PFSK-1 (cell line): ENCODE measurements at regions not wholly inside any gene's neighbourhood (a gene's known extent, or its start where the extent isn't known, plus 50 kb on each side); places are given as distances from the start of the nearest gene placed in this dataset.

Experiments
- FOXP2 ChIP-seq: optimal IDR thresholded peaks from 2 replicates; pipeline ENCODE3; 2011; ENCODE audit warnings: borderline replicate concordance, control low read depth, inconsistent platforms; ENCODE audit not compliant: insufficient read depth; ENCODE audit errors: extremely low read length, extremely low read depth
- POLR2AphosphoS5 ChIP-seq: IDR thresholded peaks from 2 replicates; pipeline ENCODE4 v1.6.1; 2012; ENCODE audit warnings: low read depth, mild to moderate bottlenecking, control low read depth, low read length, moderate library complexity
- SIN3A ChIP-seq: IDR thresholded peaks from 2 replicates; pipeline ENCODE4 v1.6.1; 2012; ENCODE audit warnings: mild to moderate bottlenecking, low read length, moderate library complexity, borderline replicate concordance; ENCODE audit not compliant: insufficient read depth
- TAF1 ChIP-seq: IDR thresholded peaks from 2 replicates; pipeline ENCODE4 v1.6.1; 2012; ENCODE audit warnings: low read length, control low read depth, borderline replicate concordance; ENCODE audit not compliant: insufficient read depth
- TF ChIP-seq, protein P1 (sequence below), 2 experiments: IDR thresholded peaks; 2 replicates each; pipeline versions ENCODE4 v1.6.1 to v1.8.0; 2011 to 2012; ENCODE audit warnings: low read depth in 2 of 2, low read length in 2 of 2, control low read depth in 1 of 2, inconsistent platforms in 1 of 2, mild to moderate bottlenecking in 1 of 2, moderate library complexity in 1 of 2; ENCODE audit not compliant: insufficient read depth in 1 of 2

DNA sequence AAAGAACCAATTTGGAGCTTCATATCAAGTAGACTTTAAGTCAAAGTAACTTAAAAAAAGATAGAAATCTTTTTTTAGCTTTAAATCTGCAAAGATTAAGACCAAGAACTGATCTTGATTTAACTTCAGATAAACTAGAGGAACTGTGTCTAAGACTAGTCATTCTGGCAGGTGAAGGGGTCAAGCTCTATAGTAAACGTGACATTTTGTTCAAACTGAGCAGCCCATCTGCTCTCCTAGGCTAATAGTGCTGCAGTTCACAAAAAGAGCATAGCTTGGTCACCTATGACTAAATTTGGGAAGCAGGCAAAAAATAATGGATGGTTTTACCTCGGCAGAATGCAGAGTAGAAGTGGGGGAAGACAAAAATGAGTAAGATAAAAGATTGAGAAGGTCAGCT, 168.8 kb upstream of the ALCAM start:
- TF ChIP-seq POLR2AphosphoS5 (no peak), SIN3A (no peak)

DNA sequence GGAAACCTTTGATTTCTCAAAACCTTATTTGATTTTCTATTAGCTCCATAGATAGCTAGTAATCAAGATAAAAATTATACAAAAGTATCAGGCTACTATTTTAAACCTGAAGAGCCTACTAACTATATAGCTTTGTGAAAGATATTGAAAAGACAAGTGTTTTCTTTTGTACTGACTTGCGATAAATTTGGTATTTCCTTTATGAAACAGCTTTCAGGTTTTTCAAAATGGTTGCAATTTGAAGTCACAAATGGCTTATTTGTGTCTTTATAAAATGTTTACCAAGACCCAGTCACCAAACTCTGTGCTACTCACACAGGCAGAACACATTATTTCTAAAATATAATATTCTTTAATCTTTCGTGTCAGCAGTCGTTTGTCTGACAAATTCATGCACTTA, 167.5 kb upstream of the ALCAM start:
- TF ChIP-seq, protein P1, sequence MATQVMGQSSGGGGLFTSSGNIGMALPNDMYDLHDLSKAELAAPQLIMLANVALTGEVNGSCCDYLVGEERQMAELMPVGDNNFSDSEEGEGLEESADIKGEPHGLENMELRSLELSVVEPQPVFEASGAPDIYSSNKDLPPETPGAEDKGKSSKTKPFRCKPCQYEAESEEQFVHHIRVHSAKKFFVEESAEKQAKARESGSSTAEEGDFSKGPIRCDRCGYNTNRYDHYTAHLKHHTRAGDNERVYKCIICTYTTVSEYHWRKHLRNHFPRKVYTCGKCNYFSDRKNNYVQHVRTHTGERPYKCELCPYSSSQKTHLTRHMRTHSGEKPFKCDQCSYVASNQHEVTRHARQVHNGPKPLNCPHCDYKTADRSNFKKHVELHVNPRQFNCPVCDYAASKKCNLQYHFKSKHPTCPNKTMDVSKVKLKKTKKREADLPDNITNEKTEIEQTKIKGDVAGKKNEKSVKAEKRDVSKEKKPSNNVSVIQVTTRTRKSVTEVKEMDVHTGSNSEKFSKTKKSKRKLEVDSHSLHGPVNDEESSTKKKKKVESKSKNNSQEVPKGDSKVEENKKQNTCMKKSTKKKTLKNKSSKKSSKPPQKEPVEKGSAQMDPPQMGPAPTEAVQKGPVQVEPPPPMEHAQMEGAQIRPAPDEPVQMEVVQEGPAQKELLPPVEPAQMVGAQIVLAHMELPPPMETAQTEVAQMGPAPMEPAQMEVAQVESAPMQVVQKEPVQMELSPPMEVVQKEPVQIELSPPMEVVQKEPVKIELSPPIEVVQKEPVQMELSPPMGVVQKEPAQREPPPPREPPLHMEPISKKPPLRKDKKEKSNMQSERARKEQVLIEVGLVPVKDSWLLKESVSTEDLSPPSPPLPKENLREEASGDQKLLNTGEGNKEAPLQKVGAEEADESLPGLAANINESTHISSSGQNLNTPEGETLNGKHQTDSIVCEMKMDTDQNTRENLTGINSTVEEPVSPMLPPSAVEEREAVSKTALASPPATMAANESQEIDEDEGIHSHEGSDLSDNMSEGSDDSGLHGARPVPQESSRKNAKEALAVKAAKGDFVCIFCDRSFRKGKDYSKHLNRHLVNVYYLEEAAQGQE (IDR thresholded peaks at IDR 0.05; ENCODE audit: insufficient read depth in 1 of 2, low read depth in 2 of 2, low read length in 2 of 2): no peak
- no peak for TF ChIP-seq POLR2AphosphoS5
- no peak for TF ChIP-seq FOXP2
- TF ChIP-seq TAF1: no peak
- TF ChIP-seq SIN3A: no peak

DNA sequence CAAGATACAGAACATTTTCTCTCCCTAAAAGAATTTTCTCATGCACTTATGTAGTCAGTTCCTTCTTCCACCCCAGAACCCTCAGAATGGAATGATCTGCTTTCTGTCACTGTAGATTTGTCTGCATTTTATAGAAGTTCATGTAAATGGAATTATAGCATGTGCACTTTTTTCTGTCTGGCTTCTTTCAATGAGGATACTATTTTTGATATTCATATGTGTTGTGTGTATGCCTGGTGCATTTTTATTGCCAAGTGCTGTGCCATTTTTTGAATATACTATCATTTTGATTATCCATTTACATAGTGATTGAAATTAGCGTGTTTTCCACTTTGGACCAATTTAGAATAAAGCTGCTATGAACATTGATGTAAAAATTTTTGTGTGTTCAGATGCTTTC, 156.6 kb upstream of the ALCAM start:
- TF ChIP-seq TAF1: no peak
- no peak for TF ChIP-seq SIN3A
- no peak for TF ChIP-seq FOXP2

DNA sequence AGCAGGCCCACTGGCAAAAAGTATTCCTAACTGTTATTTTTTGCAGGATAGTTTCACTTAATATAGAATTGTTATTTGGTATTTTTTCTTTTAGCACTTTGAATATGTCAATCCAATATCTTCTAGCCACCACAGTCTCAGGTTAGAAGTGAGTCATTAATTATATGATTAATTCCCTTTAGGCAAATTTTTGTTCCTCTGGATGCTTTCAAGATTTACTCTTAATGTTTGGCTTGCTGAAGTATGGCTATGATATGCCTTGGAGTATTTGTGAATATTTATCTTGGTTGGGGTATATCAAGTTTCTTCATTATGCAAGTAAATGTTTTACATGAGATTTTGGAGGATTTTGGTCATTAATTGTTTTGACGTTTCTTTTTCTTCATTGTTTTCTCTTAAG, 152.1 kb upstream of the ALCAM start:
- TF ChIP-seq, protein P1 (IDR thresholded peaks at IDR 0.05; ENCODE audit: insufficient read depth in 1 of 2, low read depth in 2 of 2, low read length in 2 of 2): no peak
- TF ChIP-seq POLR2AphosphoS5 (no peak), TAF1 (no peak), SIN3A (no peak), FOXP2 (no peak)

DNA sequence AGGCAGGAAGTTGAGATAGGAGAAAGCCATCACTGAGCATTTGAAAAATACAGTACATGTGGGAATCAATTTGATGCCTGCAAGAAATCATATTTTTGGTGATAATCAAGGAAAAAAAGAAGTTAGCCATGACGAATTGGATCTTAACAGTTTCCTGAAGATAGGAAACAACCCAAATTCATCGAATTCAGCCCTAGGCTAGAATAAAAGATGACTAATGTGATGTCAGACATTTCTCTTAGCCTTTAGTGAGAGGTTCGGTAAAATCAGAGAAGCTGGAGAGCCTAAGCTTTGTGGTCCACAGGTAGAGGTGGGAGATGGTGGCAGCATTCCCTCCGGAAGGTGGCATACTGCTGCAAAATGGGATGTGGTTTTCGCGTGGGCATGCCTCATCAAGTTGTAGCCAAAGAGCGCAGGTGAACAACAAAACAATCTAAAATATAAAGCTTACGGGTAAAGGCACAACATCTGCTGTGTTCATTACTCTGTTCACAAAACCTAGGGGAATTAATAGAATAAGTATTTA, 144.1 kb upstream of the ALCAM start:
- TF ChIP-seq FOXP2 (no peak), POLR2AphosphoS5 (no peak), SIN3A (no peak), TAF1 (no peak)
- TF ChIP-seq, protein P1 (IDR thresholded peaks at IDR 0.05; ENCODE audit: insufficient read depth in 1 of 2, low read depth in 2 of 2, low read length in 2 of 2): no peak

DNA sequence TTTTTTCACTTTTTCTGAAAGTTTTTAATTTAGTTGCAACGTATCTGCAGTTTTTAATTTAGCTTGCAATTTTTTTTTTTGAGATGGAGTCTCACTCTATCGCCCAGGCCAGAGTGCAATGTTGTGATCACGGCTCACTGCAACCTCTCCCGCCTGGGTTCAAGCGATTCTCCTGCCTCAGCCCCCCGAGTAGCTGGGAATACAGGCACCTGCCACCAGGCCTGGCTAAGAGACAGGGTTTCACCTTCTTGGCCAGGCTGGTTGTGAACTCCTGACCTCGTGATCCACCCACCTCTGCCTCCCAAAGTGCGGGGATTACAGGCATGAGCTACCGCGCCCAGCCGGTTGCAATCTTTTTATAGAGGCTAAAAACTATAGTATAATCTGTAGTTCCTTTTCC, 142.9 kb upstream of the ALCAM start:
- no peak for TF ChIP-seq SIN3A
- TF ChIP-seq, protein P1 (IDR thresholded peaks at IDR 0.05; ENCODE audit: insufficient read depth in 1 of 2, low read depth in 2 of 2, low read length in 2 of 2): no peak
- TF ChIP-seq TAF1: no peak
- TF ChIP-seq FOXP2: no peak
- no peak for TF ChIP-seq POLR2AphosphoS5
